Mesodermal cell (in vitro differentiated cells): ENCODE measurements at regions not wholly inside any gene's neighbourhood (a gene's known extent, or its start where the extent isn't known, plus 50 kb on each side); places are given as distances from the start of the nearest gene placed in this dataset.
"Not testable (repeated sequence)": the region's sequence is repeated elsewhere in the genome, so short reads cannot be mapped to it uniquely, and the experiment has no call there.

Experiments used
- H3K27ac ChIP-seq: 2 replicates; pipeline ENCODE4 v1.7.0; 2013; ENCODE audit warnings: mild to moderate bottlenecking, low read depth, low read length, moderate library complexity; ENCODE audit not compliant: severe bottlenecking
- H3K36me3 ChIP-seq: 2 replicates; pipeline ENCODE4 v1.7.1; 2013; ENCODE audit warnings: mild to moderate bottlenecking, low read length, moderate library complexity; ENCODE audit not compliant: control insufficient read depth, insufficient read depth
- H3K4me1 ChIP-seq: one replicate; pipeline ENCODE4 v1.7.1; 2013; ENCODE audit warnings: mild to moderate bottlenecking, low read length; ENCODE audit not compliant: insufficient read depth, control insufficient read depth, poor library complexity, severe bottlenecking
- H3K4me3 ChIP-seq: 2 replicates; pipeline ENCODE4 v1.7.0; 2013; ENCODE audit warnings: low read length, control low read depth, mild to moderate bottlenecking; ENCODE audit not compliant: insufficient read depth, poor library complexity, severe bottlenecking; ENCODE audit errors: extremely low read depth
- H3K9me3 ChIP-seq: 2 replicates; pipeline ENCODE4 v1.7.1; 2013; ENCODE audit warnings: mild to moderate bottlenecking, low read length, moderate library complexity; ENCODE audit not compliant: control insufficient read depth
- WGBS, 2 experiments: methylation state at CpG; one replicate each; pipeline ENCODE4 v1.1.5; 2013; ENCODE audit warnings: missing lambda C conversion rate in 2 of 2; ENCODE audit not compliant: insufficient coverage in 2 of 2; 5-methylcytosine and 5-hydroxymethylcytosine counted together

DNA sequence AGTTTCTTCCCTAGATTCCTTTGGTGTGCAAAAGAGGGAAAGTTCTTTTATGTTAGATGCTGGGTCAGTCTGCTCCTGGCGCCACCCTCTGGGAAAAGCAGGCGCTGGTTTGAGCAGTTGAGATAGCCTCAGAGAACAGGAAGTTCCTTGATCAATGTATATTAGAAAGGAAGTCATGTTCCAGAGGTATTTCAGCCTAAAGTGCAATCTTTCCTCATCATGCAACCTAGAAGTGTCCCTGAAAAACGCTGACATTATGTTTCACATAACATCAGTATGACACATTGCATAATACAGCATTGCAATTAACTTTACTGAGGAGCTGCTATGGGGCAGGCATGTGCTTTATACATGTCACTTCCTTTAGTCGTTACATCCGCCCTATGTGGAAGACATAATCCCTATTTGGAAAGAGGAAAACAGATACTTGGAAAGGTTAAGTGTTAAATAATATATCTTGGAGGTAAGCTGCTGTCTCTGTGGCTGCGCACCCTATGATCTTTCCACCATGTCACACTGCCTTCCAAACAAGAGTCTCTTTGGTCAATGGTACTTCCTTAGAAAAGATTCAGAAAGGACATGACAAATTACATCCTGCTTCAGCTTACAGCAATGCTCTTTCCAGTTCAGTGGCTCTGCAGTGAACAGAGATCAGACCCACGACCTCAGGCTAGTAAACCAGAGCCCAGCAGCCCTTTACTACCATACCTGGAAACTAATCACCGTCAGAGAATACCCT is 369.7 kb downstream of the RAD51AP2 start:
- H3K9me3 ChIP-seq, result no peaks in the 10 kb centered on the region
- WGBS, 2 experiments, result 29 to 59% methylated on average over 4 to 6 of the region's 8 CpGs
- H3K4me1 ChIP-seq, result no peaks in the 10 kb centered on the region
- H3K27ac ChIP-seq, result no peak overlapping the region
- no peak overlapping the region for H3K4me3 ChIP-seq
- no peaks in the 10 kb centered on the region for H3K36me3 ChIP-seq

GRCh38 chr2:17146358-17146757 is 371.9 kb downstream of the RAD51AP2 start:
- Histone ChIP-seq H3K36me3 (no peaks in the 10 kb centered on the region), H3K4me1 (no peaks in the 10 kb centered on the region), H3K9me3 (no peaks in the 10 kb centered on the region), H3K27ac (no peak overlapping the region), H3K4me3 (no peak overlapping the region)
- WGBS, 2 experiments, result no CpG with 5 or more reads among the region's 1 CpG

DNA sequence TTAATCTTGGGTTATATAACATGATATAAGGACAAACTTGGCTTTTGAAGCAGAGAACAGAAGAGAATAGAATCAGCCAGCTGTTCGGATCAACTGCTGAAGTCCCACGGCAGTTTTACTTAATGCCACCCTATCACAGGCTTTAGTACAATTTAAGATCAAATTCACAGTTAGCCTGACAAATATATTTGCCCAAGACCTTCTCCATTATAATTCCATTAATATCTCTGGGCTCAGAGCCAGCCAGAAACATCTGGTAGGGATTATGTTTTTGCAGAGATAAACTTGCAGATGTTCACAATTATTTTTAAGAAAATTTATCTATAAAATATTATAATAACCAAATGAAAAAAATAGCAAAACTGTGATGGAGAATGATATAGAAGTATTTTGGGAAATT is 381.4 kb downstream of the RAD51AP2 start:
- Histone ChIP-seq H3K36me3 (no peaks in the 10 kb centered on the region), H3K27ac (no peak overlapping the region), H3K9me3 (no peaks in the 10 kb centered on the region), H3K4me1 (no peaks in the 10 kb centered on the region), H3K4me3 (no peak overlapping the region)
- 89 to 100% methylated on average over 1 to 2 of the region's 2 CpGs for WGBS, 2 experiments

GRCh38 chr2:17136231-17136630 is 382.0 kb downstream of the RAD51AP2 start:
- H3K27ac ChIP-seq, result no peak overlapping the region
- H3K4me1 ChIP-seq, result no peaks in the 10 kb centered on the region
- H3K36me3 ChIP-seq, result no peaks in the 10 kb centered on the region
- no peak overlapping the region for H3K4me3 ChIP-seq
- H3K9me3 ChIP-seq, result no peaks in the 10 kb centered on the region
- no CpG with 5 or more reads among the region's 3 CpGs for WGBS, 2 experiments

DNA sequence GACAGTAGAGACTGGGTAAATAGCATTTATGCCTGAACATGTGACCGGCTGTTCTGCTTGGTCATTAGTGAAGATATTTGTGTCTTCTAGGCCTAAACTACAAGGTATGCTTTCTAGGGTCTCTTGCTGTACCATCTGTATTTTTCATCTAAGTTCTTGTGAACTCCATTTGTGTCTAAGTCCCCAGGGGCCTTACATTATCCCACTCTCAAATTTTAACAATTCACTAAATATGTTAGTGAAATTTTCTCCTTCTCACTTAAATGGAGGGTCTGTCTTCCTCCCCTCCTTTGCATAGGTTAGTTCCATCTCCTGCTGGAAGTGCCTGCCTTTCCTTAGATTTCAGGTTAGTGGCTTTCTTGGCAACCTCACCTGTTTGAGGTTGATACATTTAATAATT is 382.6 kb downstream of the RAD51AP2 start:
- H3K27ac ChIP-seq, result no peak overlapping the region
- WGBS, 2 experiments, result 71 to 100% methylated on average over 1 of the region's 1 CpG
- no peaks in the 10 kb centered on the region for H3K9me3 ChIP-seq
- H3K4me3 ChIP-seq, result no peak overlapping the region
- H3K4me1 ChIP-seq, result no peaks in the 10 kb centered on the region
- H3K36me3 ChIP-seq, result no peaks in the 10 kb centered on the region

GRCh38 chr2:17133052-17133671 is 385.1 kb downstream of the RAD51AP2 start:
- Histone ChIP-seq H3K36me3 (no peaks in the 10 kb centered on the region), H3K4me1 (no peaks in the 10 kb centered on the region), H3K9me3 (no peaks in the 10 kb centered on the region), H3K4me3 (no peak overlapping the region), H3K27ac (no peak overlapping the region)
- WGBS, 2 experiments, result 92 to 100% methylated on average over 4 of the region's 6 CpGs

DNA sequence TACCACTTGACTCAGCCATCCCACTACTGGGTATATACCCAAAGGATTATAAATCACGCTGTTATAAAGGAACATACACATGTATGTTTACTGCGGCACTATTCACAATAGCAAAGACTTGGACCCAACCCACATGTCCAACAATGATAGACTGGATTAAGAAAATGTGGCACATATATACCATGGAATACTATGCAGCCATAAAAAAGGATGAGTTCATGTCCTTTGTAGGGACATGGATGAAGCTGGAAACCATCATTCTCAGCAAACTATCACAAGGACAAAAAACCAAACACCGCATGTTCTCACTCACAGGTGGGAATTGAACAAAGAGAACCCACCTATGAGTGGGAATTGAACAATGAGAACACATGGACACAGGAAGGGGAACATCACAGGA is 387.6 kb downstream of the RAD51AP2 start:
- WGBS, 2 experiments, result 80 to 100% methylated on average over 1 of the region's 3 CpGs
- not testable (repeated sequence) for H3K27ac ChIP-seq, H3K4me3 ChIP-seq, H3K36me3 ChIP-seq, H3K9me3 ChIP-seq, H3K4me1 ChIP-seq

GRCh38 chr2:17125989-17126620 is 392.1 kb downstream of the RAD51AP2 start:
- H3K4me3 ChIP-seq, result no peak overlapping the region
- no peak overlapping the region for H3K27ac ChIP-seq
- no peaks in the 10 kb centered on the region for H3K36me3 ChIP-seq
- 88 to 97% methylated on average over 3 of the region's 4 CpGs for WGBS, 2 experiments
- H3K9me3 ChIP-seq, result no peaks in the 10 kb centered on the region
- no peaks in the 10 kb centered on the region for H3K4me1 ChIP-seq

GRCh38 chr2:17124575-17125318 is 393.5 kb downstream of the RAD51AP2 start:
- no peak overlapping the region for H3K27ac ChIP-seq
- no peaks in the 10 kb centered on the region for H3K4me1 ChIP-seq
- WGBS, 2 experiments, result no CpG with 5 or more reads among the region's 1 CpG
- no peaks in the 10 kb centered on the region for H3K36me3 ChIP-seq
- H3K4me3 ChIP-seq, result no peak overlapping the region
- no peaks in the 10 kb centered on the region for H3K9me3 ChIP-seq

- H3K4me3 ChIP-seq, result no peak overlapping the region
- WGBS, 2 experiments, result 91 to 95% methylated on average over 3 to 5 of the region's 7 CpGs
- no peaks in the 10 kb centered on the region for H3K4me1 ChIP-seq
- no peaks in the 10 kb centered on the region for H3K9me3 ChIP-seq
- no peaks in the 10 kb centered on the region for H3K36me3 ChIP-seq
- H3K27ac ChIP-seq, result no peak overlapping the region
Observed at GRCh38 chr2:17122887-17123501, 395.2 kb downstream of the RAD51AP2 start.
